ENCODE measurements at regions not wholly inside any gene's neighbourhood (a gene's known extent, or its start where the extent isn't known, plus 50 kb on each side); places are given as distances from the start of the nearest gene placed in this dataset.

GRCh38 chrX:9147726-9148125 lies 113.8 kb upstream of the FAM9B start:
- Histone ChIP-seq H3K79me2 (ENCODE audit: insufficient read depth, low read length) (no peaks in the 10 kb centered on the region), H3K36me3 (ENCODE audit: low read length) (no peaks in the 10 kb centered on the region), H3K27me3 (ENCODE audit: low read length) (no peaks in the 10 kb centered on the region), H2AFZ (ENCODE audit: low read depth, low read length, severe bottlenecking) (no peak overlapping the region), H3F3A (ENCODE audit: insufficient read depth) (no peaks in the 10 kb centered on the region), H3K4me3 (ENCODE audit: insufficient read depth, low read length, poor library complexity, severe bottlenecking) (no peak overlapping the region), H3K27ac (ENCODE audit: low read depth, low read length) (no peak overlapping the region), H3K9me3 (ENCODE audit: insufficient read depth, low read length) (no peaks in the 10 kb centered on the region), H3K4me2 (ENCODE audit: low read depth, low read length, poor library complexity, severe bottlenecking) (no peak overlapping the region), H4K20me1 (ENCODE audit: low read depth, low read length) (no peaks in the 10 kb centered on the region), H3K9ac (ENCODE audit: low read length) (no peak overlapping the region), H3K9me2 (replicated peaks; ENCODE audit: insufficient read depth, low read length) (no peaks in the 10 kb centered on the region)
- TF ChIP-seq EZH2phosphoT487 (conservative IDR thresholded peaks at IDR 0.05; ENCODE audit: low read length): no peak
- no peak for TF ChIP-seq CTCF (IDR thresholded peaks at IDR 0.05; ENCODE audit: insufficient read depth, low read length, poor library complexity, severe bottlenecking)

- Histone ChIP-seq H3K79me2 (ENCODE audit: insufficient read depth, low read length) (no peaks in the 10 kb centered on the region), H3K27me3 (ENCODE audit: low read length) (no peaks in the 10 kb centered on the region), H3K9me2 (replicated peaks; ENCODE audit: insufficient read depth, low read length) (no peaks in the 10 kb centered on the region), H4K20me1 (ENCODE audit: low read depth, low read length) (no peaks in the 10 kb centered on the region), H3F3A (ENCODE audit: insufficient read depth) (no peaks in the 10 kb centered on the region), H2AFZ (ENCODE audit: low read depth, low read length, severe bottlenecking) (no peak overlapping the region), H3K36me3 (ENCODE audit: low read length) (no peaks in the 10 kb centered on the region), H3K9ac (ENCODE audit: low read length) (no peak overlapping the region), H3K4me2 (ENCODE audit: low read depth, low read length, poor library complexity, severe bottlenecking) (no peak overlapping the region), H3K9me3 (ENCODE audit: insufficient read depth, low read length) (no peaks in the 10 kb centered on the region), H3K27ac (ENCODE audit: low read depth, low read length) (no peak overlapping the region), H3K4me3 (ENCODE audit: insufficient read depth, low read length, poor library complexity, severe bottlenecking) (no peak overlapping the region)
- TF ChIP-seq EZH2phosphoT487 (conservative IDR thresholded peaks at IDR 0.05; ENCODE audit: low read length) (no peak), CTCF (IDR thresholded peaks at IDR 0.05; ENCODE audit: insufficient read depth, low read length, poor library complexity, severe bottlenecking) (no peak)
Measured at GRCh38 chrX:9148615-9149399, 114.9 kb upstream of the FAM9B start.

GRCh38 chrX:9149501-9150245 lies 115.7 kb upstream of the FAM9B start:
- no peaks in the 10 kb centered on the region for H3K9me3 ChIP-seq (ENCODE audit: insufficient read depth, low read length)
- H2AFZ ChIP-seq (ENCODE audit: low read depth, low read length, severe bottlenecking): no peak overlapping the region
- TF ChIP-seq CTCF (IDR thresholded peaks at IDR 0.05; ENCODE audit: insufficient read depth, low read length, poor library complexity, severe bottlenecking): no peak
- TF ChIP-seq EZH2phosphoT487 (conservative IDR thresholded peaks at IDR 0.05; ENCODE audit: low read length): no peak
- no peaks in the 10 kb centered on the region for H3K27me3 ChIP-seq (ENCODE audit: low read length)
- no peak overlapping the region for H3K4me2 ChIP-seq (ENCODE audit: low read depth, low read length, poor library complexity, severe bottlenecking)
- H3K4me3 ChIP-seq (ENCODE audit: insufficient read depth, low read length, poor library complexity, severe bottlenecking): no peak overlapping the region
- H3K9me2 ChIP-seq (replicated peaks; ENCODE audit: insufficient read depth, low read length): no peaks in the 10 kb centered on the region
- no peak overlapping the region for H3K27ac ChIP-seq (ENCODE audit: low read depth, low read length)
- no peaks in the 10 kb centered on the region for H3K79me2 ChIP-seq (ENCODE audit: insufficient read depth, low read length)
- H4K20me1 ChIP-seq (ENCODE audit: low read depth, low read length): no peaks in the 10 kb centered on the region
- no peaks in the 10 kb centered on the region for H3K36me3 ChIP-seq (ENCODE audit: low read length)
- H3K9ac ChIP-seq (ENCODE audit: low read length): no peak overlapping the region
- no peaks in the 10 kb centered on the region for H3F3A ChIP-seq (ENCODE audit: insufficient read depth)

Data from SU-DHL-6 (cell line).